ENCODE measurements at regions not wholly inside any gene's neighbourhood (a gene's known extent, or its start where the extent isn't known, plus 50 kb on each side); places are given as distances from the start of the nearest gene placed in this dataset.

- TF ChIP-seq REST (IDR thresholded peaks at IDR 0.05; ENCODE audit: low read depth) (no peak), EP300 (IDR thresholded peaks at IDR 0.05; ENCODE audit: borderline replicate concordance) (no peak), CREB1 (IDR thresholded peaks at IDR 0.05; ENCODE audit: low read depth) (no peak), MAX (IDR thresholded peaks at IDR 0.05) (no peak), YY1 (IDR thresholded peaks at IDR 0.05; ENCODE audit: low read depth) (no peak), TCF12 (IDR thresholded peaks at IDR 0.05; ENCODE audit: low read depth) (no peak), TAF1 (IDR thresholded peaks at IDR 0.05; ENCODE audit: low read depth) (no peak), RAD21 (IDR thresholded peaks at IDR 0.05; ENCODE audit: low read depth) (no peak), USF1 (IDR thresholded peaks at IDR 0.05) (no peak), FOXM1 (IDR thresholded peaks at IDR 0.05; ENCODE audit: borderline replicate concordance, low read depth) (no peak), NFIC (IDR thresholded peaks at IDR 0.05) (no peak), TEAD4 (IDR thresholded peaks at IDR 0.05) (no peak), CEBPB (IDR thresholded peaks at IDR 0.05) (no peak)
These were observed 292.7 kb downstream of the UACA start for GRCh38 chr15:70470556-70471191.

Data from Ishikawa (cell line).